GM12891 (cell line): ENCODE measurements at regions not wholly inside any gene's neighbourhood (a gene's known extent, or its start where the extent isn't known, plus 50 kb on each side); places are given as distances from the start of the nearest gene placed in this dataset.

ENCODE experiments used
- POLR2A ChIP-seq: IDR thresholded peaks from 2 replicates; pipeline ENCODE4 v1.6.1; 2011; ENCODE audit warnings: low read depth, low read length, control low read depth
- POLR2AphosphoS5 ChIP-seq: IDR thresholded peaks from 2 replicates; pipeline ENCODE4 v1.6.1; 2011; ENCODE audit warnings: low read depth, low read length, control low read depth
- POU2F2 ChIP-seq: IDR thresholded peaks from 2 replicates; pipeline ENCODE4 v1.6.1; 2011; ENCODE audit warnings: low read depth, mild to moderate bottlenecking, control low read depth, low read length, moderate library complexity
- SPI1 ChIP-seq: IDR thresholded peaks from 2 replicates; pipeline ENCODE4 v1.6.1; 2011; ENCODE audit warnings: low read depth, low read length, control low read depth
- TAF1 ChIP-seq: IDR thresholded peaks from 2 replicates; pipeline ENCODE4 v1.6.1; 2011; ENCODE audit warnings: low read depth, low read length, control low read depth

- TF ChIP-seq POLR2A (no peak), POLR2AphosphoS5 (no peak), TAF1 (no peak), SPI1 (no peak), POU2F2 (no peak)
Measured at GRCh38 chr4:177509226-177509745, 67.0 kb upstream of the AGA start.
